Thyroid gland (tissue), 4 donors: ENCODE measurements at regions not wholly inside any gene's neighbourhood (a gene's known extent, or its start where the extent isn't known, plus 50 kb on each side); places are given as distances from the start of the nearest gene placed in this dataset.

Source experiments
- POLR2A ChIP-seq, 2 donors: fragments of 450-650 bp; IDR thresholded peaks; one replicate each; pipeline ENCODE4 v1.6.1; 2017; ENCODE audit warnings: antibody characterized with exemption in 2 of 2, mild to moderate bottlenecking in 2 of 2, moderate library complexity in 1 of 2
- TF ChIP-seq, protein P1 (sequence below), 6 experiments: fragments of 200-600 bp in 3 of 6; fragments of 450-650 bp in 3 of 6; sonication (generic) in 3 of 6; IDR thresholded peaks; one replicate each; pipeline ENCODE4 v1.5.1; 2016 to 2019; ENCODE audit warnings: antibody characterized with exemption in 6 of 6, mild to moderate bottlenecking in 2 of 6, inconsistent platforms in 1 of 6, moderate library complexity in 1 of 6

- TF ChIP-seq, protein P1, sequence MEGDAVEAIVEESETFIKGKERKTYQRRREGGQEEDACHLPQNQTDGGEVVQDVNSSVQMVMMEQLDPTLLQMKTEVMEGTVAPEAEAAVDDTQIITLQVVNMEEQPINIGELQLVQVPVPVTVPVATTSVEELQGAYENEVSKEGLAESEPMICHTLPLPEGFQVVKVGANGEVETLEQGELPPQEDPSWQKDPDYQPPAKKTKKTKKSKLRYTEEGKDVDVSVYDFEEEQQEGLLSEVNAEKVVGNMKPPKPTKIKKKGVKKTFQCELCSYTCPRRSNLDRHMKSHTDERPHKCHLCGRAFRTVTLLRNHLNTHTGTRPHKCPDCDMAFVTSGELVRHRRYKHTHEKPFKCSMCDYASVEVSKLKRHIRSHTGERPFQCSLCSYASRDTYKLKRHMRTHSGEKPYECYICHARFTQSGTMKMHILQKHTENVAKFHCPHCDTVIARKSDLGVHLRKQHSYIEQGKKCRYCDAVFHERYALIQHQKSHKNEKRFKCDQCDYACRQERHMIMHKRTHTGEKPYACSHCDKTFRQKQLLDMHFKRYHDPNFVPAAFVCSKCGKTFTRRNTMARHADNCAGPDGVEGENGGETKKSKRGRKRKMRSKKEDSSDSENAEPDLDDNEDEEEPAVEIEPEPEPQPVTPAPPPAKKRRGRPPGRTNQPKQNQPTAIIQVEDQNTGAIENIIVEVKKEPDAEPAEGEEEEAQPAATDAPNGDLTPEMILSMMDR (IDR thresholded peaks at IDR 0.05): no peak
- TF ChIP-seq POLR2A (IDR thresholded peaks at IDR 0.05): no peak
These were observed 219.5 kb upstream of the FANCL start for GRCh38 chr2:58460670-58461069.
